ENCODE measurements at regions not wholly inside any gene's neighbourhood (a gene's known extent, or its start where the extent isn't known, plus 50 kb on each side); places are given as distances from the start of the nearest gene placed in this dataset.

DNA sequence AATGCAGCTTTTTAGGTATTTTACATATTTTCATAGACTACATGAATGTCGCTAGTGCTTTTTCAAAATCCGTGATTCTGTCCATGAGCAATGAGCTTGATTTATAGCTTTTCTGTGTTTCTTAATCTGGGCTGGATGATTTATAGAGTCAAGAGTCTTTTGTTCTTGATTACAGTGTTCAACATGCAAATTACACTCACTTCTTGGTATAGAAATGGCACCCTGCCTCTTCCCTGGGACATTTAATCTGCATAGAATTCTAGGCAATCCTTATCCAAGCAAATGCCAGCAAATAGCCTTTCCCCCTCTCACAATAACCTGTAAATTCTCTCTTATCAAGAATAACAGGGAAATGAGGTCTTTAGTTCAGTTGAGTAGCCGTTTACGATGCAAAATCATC is 246.2 kb upstream of the SEMA3C start:
- TF ChIP-seq, protein P1, sequence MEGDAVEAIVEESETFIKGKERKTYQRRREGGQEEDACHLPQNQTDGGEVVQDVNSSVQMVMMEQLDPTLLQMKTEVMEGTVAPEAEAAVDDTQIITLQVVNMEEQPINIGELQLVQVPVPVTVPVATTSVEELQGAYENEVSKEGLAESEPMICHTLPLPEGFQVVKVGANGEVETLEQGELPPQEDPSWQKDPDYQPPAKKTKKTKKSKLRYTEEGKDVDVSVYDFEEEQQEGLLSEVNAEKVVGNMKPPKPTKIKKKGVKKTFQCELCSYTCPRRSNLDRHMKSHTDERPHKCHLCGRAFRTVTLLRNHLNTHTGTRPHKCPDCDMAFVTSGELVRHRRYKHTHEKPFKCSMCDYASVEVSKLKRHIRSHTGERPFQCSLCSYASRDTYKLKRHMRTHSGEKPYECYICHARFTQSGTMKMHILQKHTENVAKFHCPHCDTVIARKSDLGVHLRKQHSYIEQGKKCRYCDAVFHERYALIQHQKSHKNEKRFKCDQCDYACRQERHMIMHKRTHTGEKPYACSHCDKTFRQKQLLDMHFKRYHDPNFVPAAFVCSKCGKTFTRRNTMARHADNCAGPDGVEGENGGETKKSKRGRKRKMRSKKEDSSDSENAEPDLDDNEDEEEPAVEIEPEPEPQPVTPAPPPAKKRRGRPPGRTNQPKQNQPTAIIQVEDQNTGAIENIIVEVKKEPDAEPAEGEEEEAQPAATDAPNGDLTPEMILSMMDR (IDR thresholded peaks at IDR 0.05) = no peak
- no peak for TF ChIP-seq POLR2A (IDR thresholded peaks at IDR 0.05)
